K562 (cell line): ENCODE measurements at regions not wholly inside any gene's neighbourhood (a gene's known extent, or its start where the extent isn't known, plus 50 kb on each side); places are given as distances from the start of the nearest gene placed in this dataset.
"Not testable (repeated sequence)": the region's sequence is repeated elsewhere in the genome, so short reads cannot be mapped to it uniquely, and the experiment has no call there.

Source experiments
- ATAC-seq: fragments of 200-7000 bp; cut with Tn5 transposase; 3 replicates; pipeline ENCODE4 v1.9.1; 2020; ENCODE audit warnings: moderate library complexity
- BruUV-seq: library from RNA; stranded (reverse); fragments of 400-500 nt; replicated peaks from 2 replicates; lab custom pipeline; 2021; lab: Mats Ljungman, UMichigan
- CTCF ChIA-PET: fragments of 300-600 bp; formaldehyde crosslinking; extraction: SDS; loops from one replicate; lab custom pipeline; 2021; ENCODE audit warnings: low intra/inter-chr PET ratio; lab: Yijun Ruan, JAX
- POLR2A ChIA-PET: fragments of 300-600, 350-650 bp; sonication (Branson Sonifier 250); formaldehyde crosslinking; extraction: SDS; loops from one replicate; lab custom pipeline; 2021; ENCODE audit warnings: antibody characterized with exemption, inconsistent platforms; lab: Yijun Ruan, JAX
- DNase-seq, 4 experiments: peaks; one replicate each; pipeline versions ENCODE4 v3.0.0 to v3.0.0-alpha.2; 2011 to 2018; ENCODE audit warnings: low spot score in 3 of 4, mixed read lengths in 3 of 4; ENCODE audit errors: extremely low read depth in 1 of 4
- FAIRE-seq: peaks from 2 replicates; lab custom pipeline; 2011; peaks lifted over from hg19 to GRCh38; lab: Jason Lieb, UNC
- H2AFZ ChIP-seq: 2 replicates; pipeline ENCODE4 v1.6.0; 2011; ENCODE audit warnings: low read depth, low read length, control low read depth, inconsistent platforms
- H3K27ac ChIP-seq: fragments of 200-600 bp; 3 replicates; pipeline ENCODE4 v1.8.0; 2011; ENCODE audit warnings: low read depth, mild to moderate bottlenecking, control low read depth, inconsistent platforms, low read length, moderate library complexity, mixed read lengths; ENCODE audit errors: extremely low read depth
- H3K27me3 ChIP-seq, 2 experiments: fragments of 300-600 bp in 1 of 2; 2 replicates in 1 of 2; 3 replicates in 1 of 2; pipeline versions ENCODE4 v1.6.0 to v1.8.0; 2011; ENCODE audit warnings: inconsistent platforms in 2 of 2, low read length in 2 of 2, mild to moderate bottlenecking in 1 of 2, mixed read lengths in 1 of 2, moderate library complexity in 1 of 2; ENCODE audit not compliant: control insufficient read depth in 2 of 2, insufficient read depth in 2 of 2
- H3K36me3 ChIP-seq: fragments of 300-600 bp; 3 replicates; pipeline ENCODE4 v1.8.0; 2011; ENCODE audit warnings: mild to moderate bottlenecking, low read length, inconsistent platforms; ENCODE audit not compliant: control insufficient read depth, insufficient read depth
- H3K4me1 ChIP-seq, 2 experiments: fragments of 200-600 bp in 1 of 2; replicated peaks in 1 of 2; 2 replicates in 1 of 2; 3 replicates in 1 of 2; pipeline versions ENCODE4 v1.5.1 to v1.8.0; 2011; ENCODE audit warnings: inconsistent platforms in 2 of 2, low read length in 2 of 2, mild to moderate bottlenecking in 1 of 2, mixed read lengths in 1 of 2, moderate library complexity in 1 of 2; ENCODE audit not compliant: control insufficient read depth in 2 of 2, insufficient read depth in 2 of 2
- H3K4me2 ChIP-seq: 2 replicates; pipeline ENCODE4 v1.6.1; 2011; ENCODE audit warnings: low read length, control low read depth, inconsistent platforms, mixed read lengths; ENCODE audit not compliant: insufficient read depth
- H3K4me3 ChIP-seq: fragments of 200-600 bp; sonication (generic), shearing (Covaris generic); 2 replicates; pipeline ENCODE4 v1.5.1; 2016; ENCODE audit warnings: control low read depth, inconsistent platforms
- H3K79me2 ChIP-seq: fragments of 200-600 bp; 3 replicates; pipeline ENCODE4 v1.8.0; 2011; ENCODE audit warnings: low read length, inconsistent platforms; ENCODE audit not compliant: control insufficient read depth, insufficient read depth
- H3K9ac ChIP-seq, 2 experiments: 2 replicates each; pipeline versions ENCODE4 v1.6.0 to v1.6.1; 2011; ENCODE audit warnings: low read depth in 2 of 2, low read length in 2 of 2, control low read depth in 1 of 2, inconsistent platforms in 1 of 2, mild to moderate bottlenecking in 1 of 2, mixed read lengths in 1 of 2; ENCODE audit not compliant: insufficient read depth in 1 of 2
- H3K9me1 ChIP-seq: one replicate; pipeline ENCODE4 v1.6.0; 2011; ENCODE audit warnings: inconsistent platforms, mild to moderate bottlenecking, low read length, moderate library complexity; ENCODE audit not compliant: control insufficient read depth, insufficient read depth
- H3K9me3 ChIP-seq: replicated peaks from 2 replicates; pipeline ENCODE4 v1.5.1; 2011; ENCODE audit warnings: low read depth, low read length, inconsistent platforms; ENCODE audit not compliant: control insufficient read depth, insufficient read depth
- H4K20me1 ChIP-seq: replicated peaks from 2 replicates; pipeline ENCODE4 v1.6.1; 2011; ENCODE audit warnings: low read length, inconsistent platforms, mixed read lengths; ENCODE audit not compliant: control insufficient read depth, insufficient read depth
- CEBPB ChIP-seq: fragments of 450-650 bp; IDR thresholded peaks from 2 replicates; pipeline ENCODE4 v1.6.1; 2016; ENCODE audit warnings: missing genetic modification characterization, missing compliant biosample characterization
- WGBS: fragments of 100-300 bp; shearing (Covaris generic); methylation state at CpG from one replicate; pipeline ENCODE4 v1.1.6; 2016; ENCODE audit warnings: low coverage, mixed read lengths; ENCODE audit not compliant: insufficient coverage; ENCODE audit errors: missing lambda C conversion rate; 5-methylcytosine and 5-hydroxymethylcytosine counted together
- in situ Hi-C: fragments of 300-500 bp; cut with MboI; formaldehyde crosslinking; loops from 4 replicates; pipeline ENCODE4 v1.15.0; 2018; ENCODE audit warnings: inconsistent platforms, mixed read lengths
- intact Hi-C: fragments of 100-400 bp; cut with micrococcal nuclease; formaldehyde crosslinking; loops from 2 replicates; pipeline ENCODE4 v1.14.2; 2022

- H3K4me1 ChIP-seq, H3K9me3 ChIP-seq, POLR2A ChIA-PET, H4K20me1 ChIP-seq, H3K27ac ChIP-seq, H3K36me3 ChIP-seq, CTCF ChIA-PET, H3K9ac ChIP-seq, in situ Hi-C loops, BruUV-seq, H3K27me3 ChIP-seq, DNase-seq, intact Hi-C loops, H3K79me2 ChIP-seq, H3K4me2 ChIP-seq, FAIRE-seq, H3K4me3 ChIP-seq, H3K9me1 ChIP-seq: not testable (repeated sequence)
- 22% methylated on average over 5 of the region's 7 CpGs for WGBS
- TF ChIP-seq CEBPB (tag): 0 out of 2 replicates have a peak, but pooled peaks have one; percentile 14
- H2AFZ ChIP-seq: peak overlapping the region; percentile 45; the same call in 1 of the 2 replicates
- peak; percentile 82 for ATAC-seq
These were observed 357.9 kb downstream of the ANAPC1 start for GRCh38 chr2:111526041-111526639.

GRCh38 chr2:111527707-111528400, 356.1 kb downstream of the ANAPC1 start:
- intact Hi-C loops, H3K36me3 ChIP-seq, POLR2A ChIA-PET, BruUV-seq, ATAC-seq, in situ Hi-C loops, H3K9me3 ChIP-seq, H3K4me2 ChIP-seq, H4K20me1 ChIP-seq, H3K27ac ChIP-seq, H2AFZ ChIP-seq, H3K4me1 ChIP-seq, H3K9ac ChIP-seq, H3K27me3 ChIP-seq, H3K4me3 ChIP-seq, CTCF ChIA-PET, H3K9me1 ChIP-seq, DNase-seq, H3K79me2 ChIP-seq: not testable (repeated sequence)
- 64% methylated on average over 6 of the region's 10 CpGs for WGBS
- FAIRE-seq: peak; percentile 68

- H3K9me3 ChIP-seq, POLR2A ChIA-PET, H3K9ac ChIP-seq, DNase-seq, FAIRE-seq, H3K36me3 ChIP-seq, BruUV-seq, intact Hi-C loops, CTCF ChIA-PET, H3K27ac ChIP-seq, in situ Hi-C loops, ATAC-seq, H3K9me1 ChIP-seq, H3K4me3 ChIP-seq, H4K20me1 ChIP-seq, H2AFZ ChIP-seq, H3K4me2 ChIP-seq, H3K79me2 ChIP-seq, H3K4me1 ChIP-seq, H3K27me3 ChIP-seq: not testable (repeated sequence)
- WGBS: 64% methylated on average over 3 of the region's 4 CpGs
These were observed 355.0 kb downstream of the ANAPC1 start for GRCh38 chr2:111529022-111529421.
